Liver (tissue), 8 donors: ENCODE measurements at regions not wholly inside any gene's neighbourhood (a gene's known extent, or its start where the extent isn't known, plus 50 kb on each side); places are given as distances from the start of the nearest gene placed in this dataset.

Source experiments
- DNase-seq: peaks from one replicate; pipeline ENCODE4 v3.0.0-alpha.2; 2017; ENCODE audit warnings: low spot score
- H3K27ac ChIP-seq, 2 donors: one replicate each; pipeline ENCODE4 v1.7.0; 2013; ENCODE audit warnings: inconsistent platforms in 2 of 2, low read length in 2 of 2, control low read depth in 1 of 2, low read depth in 1 of 2, mild to moderate bottlenecking in 1 of 2
- H3K27me3 ChIP-seq, 4 donors: one replicate each; pipeline versions ENCODE4 v1.6.1 to v1.7.0; 2013; ENCODE audit warnings: low read length in 3 of 4, inconsistent platforms in 1 of 4, mild to moderate bottlenecking in 1 of 4, moderate library complexity in 1 of 4; ENCODE audit not compliant: control insufficient read depth in 4 of 4, insufficient read depth in 4 of 4
- H3K36me3 ChIP-seq, 4 donors: one replicate each; pipeline versions ENCODE4 v1.6.1 to v1.7.0; 2013; ENCODE audit warnings: low read length in 3 of 4, mild to moderate bottlenecking in 3 of 4, low read depth in 1 of 4, moderate library complexity in 1 of 4; ENCODE audit not compliant: control insufficient read depth in 4 of 4, insufficient read depth in 3 of 4
- H3K4me1 ChIP-seq, 4 donors: one replicate each; pipeline versions ENCODE4 v1.6.1 to v1.7.0; 2013; ENCODE audit warnings: low read length in 3 of 4, mild to moderate bottlenecking in 3 of 4, moderate library complexity in 1 of 4; ENCODE audit not compliant: control insufficient read depth in 4 of 4, insufficient read depth in 4 of 4
- H3K4me3 ChIP-seq, 3 donors: one replicate each; pipeline versions ENCODE4 v1.6.1 to v1.7.0; 2013; ENCODE audit warnings: low read length in 3 of 3, control low read depth in 1 of 3, low read depth in 1 of 3, mild to moderate bottlenecking in 1 of 3
- H3K9ac ChIP-seq, 2 donors: one replicate each; pipeline ENCODE4 v1.7.0; 2013; ENCODE audit warnings: low read length in 2 of 2, mild to moderate bottlenecking in 2 of 2, moderate library complexity in 2 of 2, control low read depth in 1 of 2, low read depth in 1 of 2
- H3K9me3 ChIP-seq, 4 donors: one replicate each; pipeline versions ENCODE4 v1.6.1 to v1.7.0; 2013; ENCODE audit warnings: low read length in 3 of 4; ENCODE audit not compliant: control insufficient read depth in 4 of 4
- EGR1 ChIP-seq, 2 donors: IDR thresholded peaks; 2 replicates each; pipeline ENCODE4 v1.6.1; 2016 to 2018; ENCODE audit warnings: antibody characterized with exemption in 2 of 2, low read depth in 2 of 2
- FOXA1 ChIP-seq: IDR thresholded peaks from 2 replicates; pipeline ENCODE4 v1.6.1; 2016; ENCODE audit warnings: antibody characterized with exemption
- FOXA2 ChIP-seq: IDR thresholded peaks from 2 replicates; pipeline ENCODE4 v1.6.1; 2016; ENCODE audit warnings: antibody characterized with exemption
- GABPA ChIP-seq, 2 donors: IDR thresholded peaks in 1 of 2; conservative IDR thresholded peaks in 1 of 2; 2 replicates each; pipeline ENCODE4 v1.6.1; 2016; ENCODE audit warnings: antibody characterized with exemption in 2 of 2, mild to moderate bottlenecking in 1 of 2, moderate library complexity in 1 of 2
- HNF4A ChIP-seq, 2 donors: conservative IDR thresholded peaks; 2 replicates each; pipeline ENCODE4 v1.6.1; 2016; ENCODE audit warnings: antibody characterized with exemption in 2 of 2, mild to moderate bottlenecking in 2 of 2
- HNF4G ChIP-seq: IDR thresholded peaks from 2 replicates; pipeline ENCODE4 v1.6.1; 2016; ENCODE audit warnings: antibody characterized with exemption
- JUND ChIP-seq, 2 donors: IDR thresholded peaks; 2 replicates each; pipeline ENCODE4 v1.6.1; 2016; ENCODE audit warnings: antibody characterized with exemption in 2 of 2
- RAD21 ChIP-seq, 2 donors: IDR thresholded peaks; 2 replicates each; pipeline ENCODE4 v1.6.1; 2016; ENCODE audit warnings: antibody characterized with exemption in 2 of 2, mild to moderate bottlenecking in 2 of 2
- RXRA ChIP-seq, 2 donors: IDR thresholded peaks; 2 replicates each; pipeline ENCODE4 v1.6.1; 2017 to 2018; ENCODE audit warnings: antibody characterized with exemption in 2 of 2, mild to moderate bottlenecking in 1 of 2
- SP1 ChIP-seq: IDR thresholded peaks from 2 replicates; pipeline ENCODE4 v1.6.1; 2018; ENCODE audit warnings: antibody characterized with exemption, mild to moderate bottlenecking
- TAF1 ChIP-seq: conservative IDR thresholded peaks from 2 replicates; pipeline ENCODE4 v1.6.1; 2016; ENCODE audit warnings: antibody characterized with exemption, mild to moderate bottlenecking
- YY1 ChIP-seq: IDR thresholded peaks from 2 replicates; pipeline ENCODE4 v1.6.1; 2016; ENCODE audit warnings: antibody characterized with exemption, mild to moderate bottlenecking
- WGBS: extraction: QIAGEN DNeasy Blood & Tissue Kit; methylation state at CpG from one replicate; pipeline ENCODE4 v1.1.7; 2013; 5-methylcytosine and 5-hydroxymethylcytosine counted together
- TF ChIP-seq, protein P1 (sequence below): fragments of 150-350 bp; IDR thresholded peaks from 2 replicates; pipeline ENCODE4 v1.5.1; 2017; ENCODE audit warnings: improper control_type of control experiment, low read depth, low read length; ENCODE audit not compliant: missing input control
- TF ChIP-seq, protein P2 (sequence below): IDR thresholded peaks from 2 replicates; pipeline ENCODE4 v1.6.1; 2016; ENCODE audit warnings: antibody characterized with exemption
- TF ChIP-seq, protein P3 (sequence below): IDR thresholded peaks from 2 replicates; pipeline ENCODE4 v1.6.1; 2016; ENCODE audit warnings: antibody characterized with exemption
- TF ChIP-seq, protein P4 (sequence below): IDR thresholded peaks from 2 replicates; pipeline ENCODE4 v1.6.1; 2016; ENCODE audit warnings: antibody characterized with exemption
- donor health status: healthy.
- donor health status: healthy.
- donor health status: healthy.
- donor health status: healthy.
- donor health status: healthy.

DNA sequence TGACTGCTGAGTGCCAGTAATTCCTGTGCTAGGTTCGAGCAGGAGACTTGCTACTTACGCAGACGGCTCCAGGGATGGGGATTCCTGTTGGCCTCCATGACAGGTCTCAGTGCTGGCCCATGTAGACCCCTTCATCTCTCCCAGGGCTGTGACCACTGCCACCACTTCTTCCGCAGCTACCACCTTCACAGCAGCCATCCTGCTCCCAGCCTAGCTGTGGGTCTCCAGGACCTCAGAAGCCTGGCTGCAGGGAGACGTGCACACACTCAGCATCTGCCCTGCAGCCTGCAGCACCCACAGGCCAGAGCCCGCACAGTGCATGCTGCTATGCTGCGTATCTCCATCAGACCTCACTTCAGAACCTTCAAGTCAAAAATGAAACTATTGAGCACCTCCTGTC lies 1503.9 kb downstream of the BRD1 start:
- H3K36me3 ChIP-seq = no peaks in the 10 kb centered on the region
- H3K9me3 ChIP-seq = peaks cover 0 to 3% (median 0%) of the 10 kb centered on the region in 4 donors
- WGBS = 81% methylated on average over 7 of the region's 7 CpGs
- no peak overlapping the region for H3K4me3 ChIP-seq
- H3K4me1 ChIP-seq = no peaks in the 10 kb centered on the region
- DNase-seq = no peak
- H3K27ac ChIP-seq = no peak overlapping the region
- TF ChIP-seq YY1 = no peak
- no peak overlapping the region for H3K9ac ChIP-seq
- no peaks in the 10 kb centered on the region for H3K27me3 ChIP-seq

DNA sequence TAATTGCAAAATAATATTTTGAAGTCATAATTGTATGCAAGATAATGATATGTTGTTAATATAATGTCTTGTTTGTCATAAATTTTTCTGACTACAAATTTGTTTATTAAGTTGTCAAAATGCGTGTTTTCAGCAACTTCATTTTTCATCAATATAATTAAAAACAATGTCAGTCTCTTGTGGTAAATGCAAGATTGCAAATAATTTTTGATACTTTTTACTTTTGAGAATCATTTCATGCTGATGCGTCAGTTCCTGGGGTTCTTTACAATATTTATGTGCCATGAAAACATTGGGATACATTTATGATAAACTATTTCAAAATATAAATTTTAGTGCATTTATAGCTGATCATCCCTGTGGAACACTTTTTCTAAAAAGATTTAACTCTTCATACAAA lies 1504.8 kb downstream of the BRD1 start:
- no peaks in the 10 kb centered on the region for H3K36me3 ChIP-seq
- WGBS = 91% methylated on average over 2 of the region's 2 CpGs
- no peaks in the 10 kb centered on the region for H3K4me1 ChIP-seq
- TF ChIP-seq SP1 = no peak
- TF ChIP-seq HNF4A (conservative IDR thresholded peaks at IDR 0.05) = no peak
- TF ChIP-seq TAF1 = no peak
- TF ChIP-seq, protein P1, sequence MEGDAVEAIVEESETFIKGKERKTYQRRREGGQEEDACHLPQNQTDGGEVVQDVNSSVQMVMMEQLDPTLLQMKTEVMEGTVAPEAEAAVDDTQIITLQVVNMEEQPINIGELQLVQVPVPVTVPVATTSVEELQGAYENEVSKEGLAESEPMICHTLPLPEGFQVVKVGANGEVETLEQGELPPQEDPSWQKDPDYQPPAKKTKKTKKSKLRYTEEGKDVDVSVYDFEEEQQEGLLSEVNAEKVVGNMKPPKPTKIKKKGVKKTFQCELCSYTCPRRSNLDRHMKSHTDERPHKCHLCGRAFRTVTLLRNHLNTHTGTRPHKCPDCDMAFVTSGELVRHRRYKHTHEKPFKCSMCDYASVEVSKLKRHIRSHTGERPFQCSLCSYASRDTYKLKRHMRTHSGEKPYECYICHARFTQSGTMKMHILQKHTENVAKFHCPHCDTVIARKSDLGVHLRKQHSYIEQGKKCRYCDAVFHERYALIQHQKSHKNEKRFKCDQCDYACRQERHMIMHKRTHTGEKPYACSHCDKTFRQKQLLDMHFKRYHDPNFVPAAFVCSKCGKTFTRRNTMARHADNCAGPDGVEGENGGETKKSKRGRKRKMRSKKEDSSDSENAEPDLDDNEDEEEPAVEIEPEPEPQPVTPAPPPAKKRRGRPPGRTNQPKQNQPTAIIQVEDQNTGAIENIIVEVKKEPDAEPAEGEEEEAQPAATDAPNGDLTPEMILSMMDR = no peak
- TF ChIP-seq RXRA (IDR thresholded peaks at IDR 0.05) = no peak
- no peak for TF ChIP-seq RAD21 (IDR thresholded peaks at IDR 0.05)
- TF ChIP-seq, protein P2, sequence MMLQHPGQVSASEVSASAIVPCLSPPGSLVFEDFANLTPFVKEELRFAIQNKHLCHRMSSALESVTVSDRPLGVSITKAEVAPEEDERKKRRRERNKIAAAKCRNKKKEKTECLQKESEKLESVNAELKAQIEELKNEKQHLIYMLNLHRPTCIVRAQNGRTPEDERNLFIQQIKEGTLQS = no peak
- no peak overlapping the region for H3K4me3 ChIP-seq
- no peaks in the 10 kb centered on the region for H3K27me3 ChIP-seq
- H3K9ac ChIP-seq = no peak overlapping the region
- no peak for DNase-seq
- H3K27ac ChIP-seq = no peak overlapping the region
- peaks cover 0 to 3% (median 0%) of the 10 kb centered on the region in 4 donors for H3K9me3 ChIP-seq

DNA sequence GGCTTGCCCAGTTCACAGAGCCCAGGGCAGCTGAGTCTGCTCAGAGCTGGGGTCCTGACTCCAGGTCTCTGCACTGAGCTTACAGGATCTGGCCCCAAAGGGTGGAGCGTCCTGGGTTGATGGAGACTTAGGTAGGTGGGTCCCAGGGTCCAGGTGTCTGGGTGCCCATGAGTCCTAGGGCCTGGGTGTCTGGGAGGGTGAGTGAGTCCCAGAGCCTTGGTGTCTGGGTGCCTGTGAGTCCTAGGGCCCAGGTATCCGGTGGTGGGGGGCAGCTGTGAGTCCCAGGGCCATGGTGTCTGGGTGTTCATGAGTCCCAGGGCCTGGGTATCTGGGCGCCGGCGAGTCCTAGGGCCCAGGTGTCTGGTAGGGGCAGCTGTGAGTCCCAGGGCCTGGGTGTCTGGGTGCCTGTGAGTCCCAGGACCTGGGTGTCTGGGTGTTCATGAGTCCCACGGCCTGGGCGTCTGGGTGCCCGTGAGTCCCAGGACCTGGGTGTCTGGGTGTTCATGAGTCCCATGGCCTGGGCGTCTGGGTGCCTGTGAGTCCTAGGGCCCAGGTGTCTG lies 1505.6 kb downstream of the BRD1 start:
- TF ChIP-seq, protein P2 = no peak
- no peak for TF ChIP-seq FOXA1
- no peak for TF ChIP-seq YY1
- no peak for TF ChIP-seq FOXA2
- no peak for TF ChIP-seq RAD21 (IDR thresholded peaks at IDR 0.05)
- TF ChIP-seq, protein P1 = no peak
- TF ChIP-seq RXRA (IDR thresholded peaks at IDR 0.05) = no peak
- no peak for TF ChIP-seq HNF4G
- no peak for TF ChIP-seq EGR1 (IDR thresholded peaks at IDR 0.05; ENCODE audit: low read depth in 2 of 2)
- no peak for TF ChIP-seq TAF1
- TF ChIP-seq, protein P3, sequence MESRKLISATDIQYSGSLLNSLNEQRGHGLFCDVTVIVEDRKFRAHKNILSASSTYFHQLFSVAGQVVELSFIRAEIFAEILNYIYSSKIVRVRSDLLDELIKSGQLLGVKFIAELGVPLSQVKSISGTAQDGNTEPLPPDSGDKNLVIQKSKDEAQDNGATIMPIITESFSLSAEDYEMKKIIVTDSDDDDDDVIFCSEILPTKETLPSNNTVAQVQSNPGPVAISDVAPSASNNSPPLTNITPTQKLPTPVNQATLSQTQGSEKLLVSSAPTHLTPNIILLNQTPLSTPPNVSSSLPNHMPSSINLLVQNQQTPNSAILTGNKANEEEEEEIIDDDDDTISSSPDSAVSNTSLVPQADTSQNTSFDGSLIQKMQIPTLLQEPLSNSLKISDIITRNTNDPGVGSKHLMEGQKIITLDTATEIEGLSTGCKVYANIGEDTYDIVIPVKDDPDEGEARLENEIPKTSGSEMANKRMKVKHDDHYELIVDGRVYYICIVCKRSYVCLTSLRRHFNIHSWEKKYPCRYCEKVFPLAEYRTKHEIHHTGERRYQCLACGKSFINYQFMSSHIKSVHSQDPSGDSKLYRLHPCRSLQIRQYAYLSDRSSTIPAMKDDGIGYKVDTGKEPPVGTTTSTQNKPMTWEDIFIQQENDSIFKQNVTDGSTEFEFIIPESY = no peak
- TF ChIP-seq, protein P4, sequence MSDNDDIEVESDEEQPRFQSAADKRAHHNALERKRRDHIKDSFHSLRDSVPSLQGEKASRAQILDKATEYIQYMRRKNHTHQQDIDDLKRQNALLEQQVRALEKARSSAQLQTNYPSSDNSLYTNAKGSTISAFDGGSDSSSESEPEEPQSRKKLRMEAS = no peak
- no peak for TF ChIP-seq HNF4A (conservative IDR thresholded peaks at IDR 0.05)
- no peak for TF ChIP-seq JUND (IDR thresholded peaks at IDR 0.05)
- TF ChIP-seq GABPA (IDR thresholded peaks at IDR 0.05 in 1 of 2, conservative IDR thresholded peaks at IDR 0.05 in 1 of 2) = no peak
- no peak for DNase-seq
- Histone ChIP-seq H3K27ac (no peak overlapping the region), H3K9me3 (peaks cover 0 to 3% (median 0%) of the 10 kb centered on the region in 4 donors), H3K4me3 (no peak overlapping the region), H3K4me1 (no peaks in the 10 kb centered on the region), H3K27me3 (no peaks in the 10 kb centered on the region), H3K36me3 (no peaks in the 10 kb centered on the region), H3K9ac (no peak overlapping the region)
- WGBS = 81% methylated on average over 9 of the region's 9 CpGs
